ENCODE measurements at regions not wholly inside any gene's neighbourhood (a gene's known extent, or its start where the extent isn't known, plus 50 kb on each side); places are given as distances from the start of the nearest gene placed in this dataset.

GRCh38 chr14:26338231-26338630 lies 259.6 kb downstream of the NOVA1 start:
- no peak for TF ChIP-seq EZH2 (IDR thresholded peaks at IDR 0.05; ENCODE audit: borderline replicate concordance)
- TF ChIP-seq EZH2phosphoT487 (IDR thresholded peaks at IDR 0.05; ENCODE audit: low read depth, severe bottlenecking, unreplicated experiment): no peak
- TF ChIP-seq, protein P1, sequence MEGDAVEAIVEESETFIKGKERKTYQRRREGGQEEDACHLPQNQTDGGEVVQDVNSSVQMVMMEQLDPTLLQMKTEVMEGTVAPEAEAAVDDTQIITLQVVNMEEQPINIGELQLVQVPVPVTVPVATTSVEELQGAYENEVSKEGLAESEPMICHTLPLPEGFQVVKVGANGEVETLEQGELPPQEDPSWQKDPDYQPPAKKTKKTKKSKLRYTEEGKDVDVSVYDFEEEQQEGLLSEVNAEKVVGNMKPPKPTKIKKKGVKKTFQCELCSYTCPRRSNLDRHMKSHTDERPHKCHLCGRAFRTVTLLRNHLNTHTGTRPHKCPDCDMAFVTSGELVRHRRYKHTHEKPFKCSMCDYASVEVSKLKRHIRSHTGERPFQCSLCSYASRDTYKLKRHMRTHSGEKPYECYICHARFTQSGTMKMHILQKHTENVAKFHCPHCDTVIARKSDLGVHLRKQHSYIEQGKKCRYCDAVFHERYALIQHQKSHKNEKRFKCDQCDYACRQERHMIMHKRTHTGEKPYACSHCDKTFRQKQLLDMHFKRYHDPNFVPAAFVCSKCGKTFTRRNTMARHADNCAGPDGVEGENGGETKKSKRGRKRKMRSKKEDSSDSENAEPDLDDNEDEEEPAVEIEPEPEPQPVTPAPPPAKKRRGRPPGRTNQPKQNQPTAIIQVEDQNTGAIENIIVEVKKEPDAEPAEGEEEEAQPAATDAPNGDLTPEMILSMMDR (IDR thresholded peaks at IDR 0.05; ENCODE audit: poor library complexity): no peak
- H3K4me2 ChIP-seq: no peak overlapping the region
- no peak overlapping the region for H3K27ac ChIP-seq
- 60% methylated on average over 2 of the region's 2 CpGs for WGBS (ENCODE audit: low lambda C conversion rate, missing lambda C conversion rate)
- no peaks in the 10 kb centered on the region for H3K9me2 ChIP-seq (replicated peaks; ENCODE audit: insufficient read depth)
- no peaks in the 10 kb centered on the region for H4K20me1 ChIP-seq (ENCODE audit: insufficient read depth, poor library complexity, severe bottlenecking)
- no peak overlapping the region for H2AFZ ChIP-seq
- H3K27me3 ChIP-seq: no peaks in the 10 kb centered on the region
- no peaks in the 10 kb centered on the region for H3K4me1 ChIP-seq (ENCODE audit: insufficient read depth)
- no peaks in the 10 kb centered on the region for H3K79me2 ChIP-seq
- DNase-seq (ENCODE audit: low spot score): no peak
- H3K4me3 ChIP-seq: no peak overlapping the region
- no peaks in the 10 kb centered on the region for H3K36me3 ChIP-seq (replicated peaks; ENCODE audit: insufficient read depth, low read depth)
- no peaks in the 10 kb centered on the region for H3K9me3 ChIP-seq (ENCODE audit: low read depth)

- Histone ChIP-seq H3K36me3 (replicated peaks; ENCODE audit: insufficient read depth, low read depth) (no peaks in the 10 kb centered on the region), H3K4me1 (ENCODE audit: insufficient read depth) (peaks cover 17% of the 10 kb centered on the region), H3K9me2 (replicated peaks; ENCODE audit: insufficient read depth) (no peaks in the 10 kb centered on the region), H3K79me2 (no peaks in the 10 kb centered on the region), H3K27me3 (no peaks in the 10 kb centered on the region), H4K20me1 (ENCODE audit: insufficient read depth, poor library complexity, severe bottlenecking) (no peaks in the 10 kb centered on the region), H3K9me3 (ENCODE audit: low read depth) (no peaks in the 10 kb centered on the region), H3K27ac (peak overlapping the region; percentile 2), H3K4me2 (no peak overlapping the region), H2AFZ (no peak overlapping the region), H3K4me3 (no peak overlapping the region)
- 77% methylated on average over 3 of the region's 3 CpGs for WGBS (ENCODE audit: low lambda C conversion rate, missing lambda C conversion rate)
- TF ChIP-seq, protein P1 (IDR thresholded peaks at IDR 0.05; ENCODE audit: poor library complexity): no peak
- TF ChIP-seq EZH2 (IDR thresholded peaks at IDR 0.05; ENCODE audit: borderline replicate concordance): no peak
- TF ChIP-seq EZH2phosphoT487 (IDR thresholded peaks at IDR 0.05; ENCODE audit: low read depth, severe bottlenecking, unreplicated experiment): no peak
- no peak for DNase-seq (ENCODE audit: low spot score)
These were observed 263.5 kb downstream of the NOVA1 start for GRCh38 chr14:26334288-26334687.

- H3K27me3 ChIP-seq: no peaks in the 10 kb centered on the region
- TF ChIP-seq, protein P1 (IDR thresholded peaks at IDR 0.05; ENCODE audit: poor library complexity): no peak
- TF ChIP-seq EZH2 (IDR thresholded peaks at IDR 0.05; ENCODE audit: borderline replicate concordance): no peak
- no peak for TF ChIP-seq EZH2phosphoT487 (IDR thresholded peaks at IDR 0.05; ENCODE audit: low read depth, severe bottlenecking, unreplicated experiment)
- no peak overlapping the region for H2AFZ ChIP-seq
- no peaks in the 10 kb centered on the region for H3K36me3 ChIP-seq (replicated peaks; ENCODE audit: insufficient read depth, low read depth)
- H3K4me2 ChIP-seq: no peak overlapping the region
- H3K9me3 ChIP-seq (ENCODE audit: low read depth): no peaks in the 10 kb centered on the region
- no peak for DNase-seq (ENCODE audit: low spot score)
- no peaks in the 10 kb centered on the region for H3K79me2 ChIP-seq
- H3K27ac ChIP-seq: no peak overlapping the region
- no peaks in the 10 kb centered on the region for H4K20me1 ChIP-seq (ENCODE audit: insufficient read depth, poor library complexity, severe bottlenecking)
- H3K4me1 ChIP-seq (ENCODE audit: insufficient read depth): peaks cover 17% of the 10 kb centered on the region
- H3K4me3 ChIP-seq: no peak overlapping the region
- 84% methylated on average over 11 of the region's 11 CpGs for WGBS (ENCODE audit: low lambda C conversion rate, missing lambda C conversion rate)
- H3K9me2 ChIP-seq (replicated peaks; ENCODE audit: insufficient read depth): no peaks in the 10 kb centered on the region
These were observed 264.9 kb downstream of the NOVA1 start for GRCh38 chr14:26332966-26333365.

DNA sequence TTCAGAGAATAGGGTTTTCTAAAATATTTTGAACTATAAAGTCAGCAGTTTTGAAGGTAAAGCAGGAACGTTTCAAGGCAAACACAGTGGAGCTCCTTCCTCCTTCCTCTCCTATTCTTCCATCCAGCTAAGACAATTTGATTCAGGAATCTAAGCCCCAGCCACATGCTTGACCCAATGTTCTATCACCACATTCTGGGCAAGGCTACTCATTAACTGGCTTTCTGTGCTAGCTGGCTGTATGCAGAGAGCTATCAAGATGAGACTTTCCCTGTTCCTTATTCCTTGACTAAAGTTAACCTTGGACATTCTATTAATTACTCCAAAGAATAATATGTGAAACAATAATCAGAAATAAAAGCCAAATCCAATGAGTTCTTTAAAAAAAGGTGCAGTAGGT lies 266.9 kb downstream of the NOVA1 start:
- Histone ChIP-seq H3K4me1 (ENCODE audit: insufficient read depth) (peaks cover 17% of the 10 kb centered on the region), H3K27ac (peak overlapping the region; percentile 78), H3K79me2 (no peaks in the 10 kb centered on the region), H3K9me2 (replicated peaks; ENCODE audit: insufficient read depth) (no peaks in the 10 kb centered on the region), H2AFZ (no peak overlapping the region), H3K27me3 (no peaks in the 10 kb centered on the region), H4K20me1 (ENCODE audit: insufficient read depth, poor library complexity, severe bottlenecking) (no peaks in the 10 kb centered on the region), H3K9me3 (ENCODE audit: low read depth) (no peaks in the 10 kb centered on the region), H3K36me3 (replicated peaks; ENCODE audit: insufficient read depth, low read depth) (no peaks in the 10 kb centered on the region), H3K4me3 (no peak overlapping the region), H3K4me2 (no peak overlapping the region)
- TF ChIP-seq, protein P1 (IDR thresholded peaks at IDR 0.05; ENCODE audit: poor library complexity): no peak
- no peak for TF ChIP-seq EZH2phosphoT487 (IDR thresholded peaks at IDR 0.05; ENCODE audit: low read depth, severe bottlenecking, unreplicated experiment)
- no peak for TF ChIP-seq EZH2 (IDR thresholded peaks at IDR 0.05; ENCODE audit: borderline replicate concordance)
- peak; percentile 38 for DNase-seq (ENCODE audit: low spot score)
- 41% methylated on average over 1 of the region's 1 CpG for WGBS (ENCODE audit: low lambda C conversion rate, missing lambda C conversion rate)

Data from hepatocyte (in vitro differentiated cells).